ENCODE measurements at regions not wholly inside any gene's neighbourhood (a gene's known extent, or its start where the extent isn't known, plus 50 kb on each side); places are given as distances from the start of the nearest gene placed in this dataset.

DNA sequence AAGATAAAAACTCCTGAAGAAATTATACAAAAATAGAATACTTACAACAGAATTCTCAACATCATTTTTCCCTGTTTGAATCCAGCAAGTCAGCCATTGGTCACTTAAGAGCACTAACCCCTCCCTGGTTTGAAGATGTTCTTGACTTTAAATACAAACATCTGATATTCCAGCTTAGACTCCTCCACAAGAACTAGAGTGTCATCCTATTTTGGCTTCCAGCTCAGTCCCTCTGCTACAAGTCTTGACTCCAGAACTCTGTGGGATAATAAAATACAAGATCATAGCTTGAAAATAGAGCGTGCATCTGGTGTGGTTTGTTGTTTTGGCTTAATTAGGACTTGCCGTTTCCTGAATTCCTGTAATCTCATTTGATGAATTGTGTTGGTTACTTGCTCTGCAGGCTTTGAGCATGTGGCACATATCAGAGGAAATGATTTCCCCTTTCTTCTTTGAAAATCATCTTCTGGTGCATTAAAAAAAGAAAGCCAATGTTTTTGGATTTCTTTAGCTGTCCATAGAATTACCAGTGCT lies 63.7 kb upstream of the DPT start:
- H3K27ac ChIP-seq (ENCODE audit: extremely low read length, insufficient read depth, low read length): no peak overlapping the region
- intact Hi-C loops (cut with micrococcal nuclease; ENCODE audit: unreplicated experiment): no loop called here
- H3K79me2 ChIP-seq (ENCODE audit: insufficient read depth, low read length): no peaks in the 10 kb centered on the region
- H2AFZ ChIP-seq (ENCODE audit: low read length): no peak overlapping the region
- FAIRE-seq: no peak
- no peak for DNase-seq (ENCODE audit: low spot score)
- no peak for ATAC-seq
- no peaks in the 10 kb centered on the region for H3K9me3 ChIP-seq (ENCODE audit: low read length)
- ChIA-PET CTCF (ENCODE audit: low intra/inter-chr PET ratio, low total read pairs) (no interaction called here), POLR2A (no interaction called here)
- H3K4me1 ChIP-seq (ENCODE audit: insufficient read depth, low read length): peaks cover 37% of the 10 kb centered on the region
- H3K27me3 ChIP-seq (ENCODE audit: control insufficient read depth in 1 of 2, insufficient read depth in 2 of 2, low read length in 2 of 2): no peaks in the 10 kb centered on the region
- WGBS (ENCODE audit: low lambda C conversion rate): 94% methylated on average over 2 of the region's 2 CpGs
- no TSS peak for BruUV-seq (replicated peaks)
- H3K36me3 ChIP-seq (replicated peaks in 1 of 2; ENCODE audit: control insufficient read depth in 1 of 2, insufficient read depth in 2 of 2, low read length in 2 of 2): no peaks in the 10 kb centered on the region
- no peak overlapping the region for H3K4me3 ChIP-seq (replicated peaks in 1 of 3; ENCODE audit: insufficient read depth in 1 of 3, low read depth in 2 of 3, low read length in 3 of 3)
- TF ChIP-seq ZNF747 (CRISPR knock-in tag; IDR thresholded peaks at IDR 0.05; ENCODE audit: borderline replicate concordance): no peak
- no peak for TF ChIP-seq ZBTB20 (CRISPR knock-in tag; IDR thresholded peaks at IDR 0.05; ENCODE audit: borderline replicate concordance, low read depth)
- no peak for TF ChIP-seq POLR2AphosphoS5 (IDR thresholded peaks at IDR 0.05; ENCODE audit: low read depth, low read length)
- no peak for TF ChIP-seq HOXA3 (CRISPR knock-in tag; IDR thresholded peaks at IDR 0.05)
- TF ChIP-seq HDAC1 (CRISPR knock-in tag; IDR thresholded peaks at IDR 0.05): no peak
- TF ChIP-seq REPIN1 (CRISPR knock-in tag; IDR thresholded peaks at IDR 0.05; ENCODE audit: borderline replicate concordance, low read depth): no peak
- TF ChIP-seq ZFYVE20 (CRISPR knock-in tag; IDR thresholded peaks at IDR 0.05; ENCODE audit: borderline replicate concordance, low read depth): no peak
- no peak for TF ChIP-seq ZNF839 (CRISPR knock-in tag; IDR thresholded peaks at IDR 0.05; ENCODE audit: borderline replicate concordance)
- H3K4me2 ChIP-seq (ENCODE audit: low read depth, low read length): no peak overlapping the region
- no peak overlapping the region for H3K9ac ChIP-seq (ENCODE audit: insufficient read depth, low read depth, low read length)
- in situ Hi-C loops (cut with HindIII; ENCODE audit: extremely low pct_ligation_motif_present, low pct_unique_long_range_greater_than_20kb): no loop called here
- no peaks in the 10 kb centered on the region for H4K20me1 ChIP-seq (ENCODE audit: insufficient read depth, low read length)

- no TSS peak for BruUV-seq (replicated peaks)
- no peak for DNase-seq (ENCODE audit: low spot score)
- no peaks in the 10 kb centered on the region for H3K79me2 ChIP-seq (ENCODE audit: insufficient read depth, low read length)
- FAIRE-seq: no peak
- peaks cover 34% of the 10 kb centered on the region for H3K4me1 ChIP-seq (ENCODE audit: insufficient read depth, low read length)
- ChIA-PET POLR2A (no interaction called here), CTCF (ENCODE audit: low intra/inter-chr PET ratio, low total read pairs) (no interaction called here)
- H3K4me2 ChIP-seq (ENCODE audit: low read depth, low read length): no peak overlapping the region
- 88% methylated on average over 6 of the region's 6 CpGs for WGBS (ENCODE audit: low lambda C conversion rate)
- no peaks in the 10 kb centered on the region for H3K36me3 ChIP-seq (replicated peaks in 1 of 2; ENCODE audit: control insufficient read depth in 1 of 2, insufficient read depth in 2 of 2, low read length in 2 of 2)
- H2AFZ ChIP-seq (ENCODE audit: low read length): no peak overlapping the region
- no peak for ATAC-seq
- no peaks in the 10 kb centered on the region for H3K27me3 ChIP-seq (ENCODE audit: control insufficient read depth in 1 of 2, insufficient read depth in 2 of 2, low read length in 2 of 2)
- H3K9ac ChIP-seq (ENCODE audit: insufficient read depth, low read depth, low read length): no peak overlapping the region
- H4K20me1 ChIP-seq (ENCODE audit: insufficient read depth, low read length): no peaks in the 10 kb centered on the region
- in situ Hi-C loops (cut with HindIII; ENCODE audit: extremely low pct_ligation_motif_present, low pct_unique_long_range_greater_than_20kb): no loop called here
- intact Hi-C loops (cut with micrococcal nuclease; ENCODE audit: unreplicated experiment): no loop called here
- no peak overlapping the region for H3K27ac ChIP-seq (ENCODE audit: extremely low read length, insufficient read depth, low read length)
- no peak overlapping the region for H3K4me3 ChIP-seq (replicated peaks in 1 of 3; ENCODE audit: insufficient read depth in 1 of 3, low read depth in 2 of 3, low read length in 3 of 3)
- H3K9me3 ChIP-seq (ENCODE audit: low read length): no peaks in the 10 kb centered on the region
- TF ChIP-seq ZNF101 (CRISPR knock-in tag; IDR thresholded peaks at IDR 0.05; ENCODE audit: borderline replicate concordance, low read depth): no peak
- TF ChIP-seq, protein P1, sequence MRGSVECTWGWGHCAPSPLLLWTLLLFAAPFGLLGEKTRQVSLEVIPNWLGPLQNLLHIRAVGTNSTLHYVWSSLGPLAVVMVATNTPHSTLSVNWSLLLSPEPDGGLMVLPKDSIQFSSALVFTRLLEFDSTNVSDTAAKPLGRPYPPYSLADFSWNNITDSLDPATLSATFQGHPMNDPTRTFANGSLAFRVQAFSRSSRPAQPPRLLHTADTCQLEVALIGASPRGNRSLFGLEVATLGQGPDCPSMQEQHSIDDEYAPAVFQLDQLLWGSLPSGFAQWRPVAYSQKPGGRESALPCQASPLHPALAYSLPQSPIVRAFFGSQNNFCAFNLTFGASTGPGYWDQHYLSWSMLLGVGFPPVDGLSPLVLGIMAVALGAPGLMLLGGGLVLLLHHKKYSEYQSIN (CRISPR knock-in tag; IDR thresholded peaks at IDR 0.05; ENCODE audit: borderline replicate concordance): no peak
- no peak for TF ChIP-seq SP1 (IDR thresholded peaks at IDR 0.05)
- TF ChIP-seq SP1 (CRISPR knock-in tag; IDR thresholded peaks at IDR 0.05): no peak
- no peak for TF ChIP-seq PREB (CRISPR knock-in tag; IDR thresholded peaks at IDR 0.05)
- TF ChIP-seq, protein P2, sequence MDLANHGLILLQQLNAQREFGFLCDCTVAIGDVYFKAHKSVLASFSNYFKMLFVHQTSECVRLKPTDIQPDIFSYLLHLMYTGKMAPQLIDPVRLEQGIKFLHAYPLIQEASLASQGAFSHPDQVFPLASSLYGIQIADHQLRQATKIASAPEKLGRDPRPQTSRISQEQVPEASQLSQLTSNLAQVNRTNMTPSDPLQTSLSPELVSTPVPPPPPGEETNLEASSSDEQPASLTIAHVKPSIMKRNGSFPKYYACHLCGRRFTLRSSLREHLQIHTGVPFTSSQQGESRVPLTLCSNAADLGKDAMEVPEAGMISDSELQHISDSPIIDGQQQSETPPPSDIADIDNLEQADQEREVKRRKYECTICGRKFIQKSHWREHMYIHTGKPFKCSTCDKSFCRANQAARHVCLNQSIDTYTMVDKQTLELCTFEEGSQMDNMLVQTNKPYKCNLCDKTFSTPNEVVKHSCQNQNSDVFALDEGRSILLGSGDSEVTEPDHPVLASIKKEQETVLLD (CRISPR knock-in tag; IDR thresholded peaks at IDR 0.05; ENCODE audit: low read depth): no peak
- TF ChIP-seq ZNF235 (CRISPR knock-in tag; IDR thresholded peaks at IDR 0.05; ENCODE audit: borderline replicate concordance): no peak
- TF ChIP-seq SYNCRIP (IDR thresholded peaks at IDR 0.05; ENCODE audit: insufficient read depth, low read depth, low read length): no peak
- no peak for TF ChIP-seq MZF1 (CRISPR knock-in tag; IDR thresholded peaks at IDR 0.05; ENCODE audit: borderline replicate concordance)
Observed at GRCh38 chr1:168794057-168794456, 65.1 kb upstream of the DPT start.
